SJCRH30 (cell line): ENCODE measurements at regions not wholly inside any gene's neighbourhood (a gene's known extent, or its start where the extent isn't known, plus 50 kb on each side); places are given as distances from the start of the nearest gene placed in this dataset.
A peak's percentile ranks its signal among the peaks of the same experiment; 100 is the strongest.
"Not testable (repeated sequence)": the region's sequence is repeated elsewhere in the genome, so short reads cannot be mapped to it uniquely, and the experiment has no call there.

Source experiments
- DNase-seq, 2 experiments: peaks; one replicate each; pipeline ENCODE4 v3.0.0-alpha.2; 2015 to 2020
- H3K27ac ChIP-seq: fragments of 250-450 bp; sonication (Bioruptor Pico); 2 replicates; pipeline ENCODE4 v1.5.1; 2020; ENCODE audit warnings: mild to moderate bottlenecking, moderate library complexity
- H3K27me3 ChIP-seq: fragments of 250-450 bp; sonication (Bioruptor Pico); 2 replicates; pipeline ENCODE4 v1.5.1; 2020; ENCODE audit warnings: mild to moderate bottlenecking, moderate library complexity
- H3K36me3 ChIP-seq: fragments of 250-450 bp; sonication (Bioruptor Pico); 2 replicates; pipeline ENCODE4 v1.5.1; 2020; ENCODE audit warnings: mild to moderate bottlenecking, moderate library complexity
- H3K4me1 ChIP-seq: fragments of 250-450 bp; sonication (Bioruptor Pico); 2 replicates; pipeline ENCODE4 v1.5.1; 2020; ENCODE audit warnings: mild to moderate bottlenecking, moderate library complexity
- H3K4me3 ChIP-seq: fragments of 250-450 bp; sonication (Bioruptor Pico); 2 replicates; pipeline ENCODE4 v1.5.1; 2020; ENCODE audit warnings: mild to moderate bottlenecking, moderate library complexity
- H3K9me3 ChIP-seq: fragments of 250-450 bp; sonication (Bioruptor Pico); replicated peaks from 2 replicates; pipeline ENCODE4 v1.5.1; 2020; ENCODE audit warnings: mild to moderate bottlenecking, moderate library complexity

DNA sequence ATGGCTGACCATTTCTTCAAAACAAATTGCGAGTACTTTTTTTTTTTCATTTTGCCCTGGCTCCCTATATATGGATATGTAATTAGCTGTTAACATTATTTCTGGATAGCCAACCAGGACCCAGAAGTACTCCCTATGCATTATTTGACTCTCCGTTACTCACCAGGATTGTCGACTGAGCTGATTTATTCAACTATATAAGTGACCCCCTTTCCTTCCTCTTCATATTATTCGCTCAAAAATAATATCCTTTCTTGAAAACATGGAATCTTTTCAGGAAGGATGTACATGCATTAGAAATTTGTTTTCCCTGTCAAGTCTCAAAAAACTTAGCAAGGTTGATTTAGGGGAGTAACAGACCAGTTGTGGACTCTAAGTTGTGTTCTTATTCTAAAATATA is 114.1 kb upstream of the KLHL4 start:
- H3K27ac ChIP-seq, result no peak overlapping the region
- no peak for DNase-seq
- no peaks in the 10 kb centered on the region for H3K4me1 ChIP-seq
- no peak overlapping the region for H3K4me3 ChIP-seq
- no peaks in the 10 kb centered on the region for H3K36me3 ChIP-seq
- H3K27me3 ChIP-seq, result no peaks in the 10 kb centered on the region
- H3K9me3 ChIP-seq, result no peaks in the 10 kb centered on the region

GRCh38 chrX:87409113-87409841 is 108.3 kb upstream of the KLHL4 start:
- Histone ChIP-seq H3K4me3 (peak overlapping the region; percentile 22), H3K36me3 (no peaks in the 10 kb centered on the region), H3K27me3 (no peaks in the 10 kb centered on the region), H3K27ac (peak overlapping the region; percentile 51), H3K4me1 (peaks cover 12% of the 10 kb centered on the region), H3K9me3 (peaks cover 4% of the 10 kb centered on the region; the same call in 1 of the 2 replicates)
- peak; percentile 92 to 94 for DNase-seq

DNA sequence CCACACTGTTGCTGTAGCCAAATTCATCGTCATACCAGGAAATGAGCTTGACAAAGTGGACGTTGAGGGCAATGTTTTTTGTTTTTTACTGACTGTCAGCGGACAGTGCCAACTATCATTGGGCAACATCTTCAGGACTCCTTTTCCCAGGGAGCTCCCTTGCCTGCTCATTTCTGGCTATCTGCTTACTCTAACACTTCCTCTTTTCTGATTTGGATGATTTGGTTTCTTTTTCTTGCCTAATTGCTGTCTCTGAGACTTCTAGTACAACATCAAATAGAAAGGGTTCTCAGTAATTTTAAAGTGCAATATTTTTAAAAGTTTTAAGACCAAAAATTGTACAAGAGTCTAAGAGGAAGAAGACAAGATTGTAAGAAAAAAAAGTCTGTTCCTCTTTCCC is 92.0 kb upstream of the KLHL4 start:
- Histone ChIP-seq H3K36me3 (no peaks in the 10 kb centered on the region), H3K4me1 (no peaks in the 10 kb centered on the region), H3K9me3 (no peaks in the 10 kb centered on the region), H3K27ac (no peak overlapping the region), H3K27me3 (no peaks in the 10 kb centered on the region), H3K4me3 (no peak overlapping the region)
- no peak for DNase-seq

- Histone ChIP-seq H3K36me3 (no peaks in the 10 kb centered on the region), H3K9me3 (no peaks in the 10 kb centered on the region)
These were observed 83.0 kb upstream of the KLHL4 start for GRCh38 chrX:87434618-87435017.

GRCh38 chrX:87448613-87449012 is 69.0 kb upstream of the KLHL4 start:
- H3K9me3 ChIP-seq, H3K27me3 ChIP-seq, H3K4me1 ChIP-seq, H3K36me3 ChIP-seq, DNase-seq, H3K27ac ChIP-seq, H3K4me3 ChIP-seq: not testable (repeated sequence)

More at GRCh38 chrX:87434618-87435017, 83.0 kb upstream of the KLHL4 start:
- no peak overlapping the region for H3K27ac ChIP-seq
- no peaks in the 10 kb centered on the region for H3K27me3 ChIP-seq
- no peak for DNase-seq
- H3K4me3 ChIP-seq, result no peak overlapping the region
- H3K4me1 ChIP-seq, result no peaks in the 10 kb centered on the region

GRCh38 chrX:87465757-87466156 is 51.8 kb upstream of the KLHL4 start:
- H3K4me3 ChIP-seq, H3K27me3 ChIP-seq, H3K9me3 ChIP-seq, H3K36me3 ChIP-seq, H3K4me1 ChIP-seq, H3K27ac ChIP-seq, DNase-seq: not testable (repeated sequence)
